HG02763 (cell line): ENCODE measurements at regions not wholly inside any gene's neighbourhood (a gene's known extent, or its start where the extent isn't known, plus 50 kb on each side); places are given as distances from the start of the nearest gene placed in this dataset.

Source experiments
- ATAC-seq: cut with Tn5 transposase; IDR thresholded peaks from one replicate; pipeline ENCODE4 v1.9.1; 2021; ENCODE audit warnings: mild to moderate bottlenecking, moderate library complexity; ENCODE audit not compliant: unreplicated experiment

DNA sequence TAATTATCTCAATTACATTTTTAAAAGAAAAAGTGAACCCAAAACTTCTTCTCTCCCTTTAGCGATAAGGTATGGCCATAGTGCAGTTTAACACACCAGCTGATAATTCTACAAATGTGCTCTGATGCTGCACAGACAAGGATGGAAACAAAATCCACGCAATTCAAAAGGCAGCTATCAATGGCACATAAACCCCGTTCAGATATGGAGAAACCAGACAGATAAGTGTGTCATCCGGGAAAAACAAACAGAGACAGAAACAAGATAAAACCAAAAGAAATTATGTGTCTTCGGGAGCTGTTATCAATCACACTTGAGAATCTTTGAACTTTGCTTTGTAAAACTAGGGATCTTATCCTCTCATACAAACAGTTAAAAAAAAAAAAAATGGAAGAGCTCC, 73.6 kb downstream of the SIPA1L2 start:
- ATAC-seq, result no peak

DNA sequence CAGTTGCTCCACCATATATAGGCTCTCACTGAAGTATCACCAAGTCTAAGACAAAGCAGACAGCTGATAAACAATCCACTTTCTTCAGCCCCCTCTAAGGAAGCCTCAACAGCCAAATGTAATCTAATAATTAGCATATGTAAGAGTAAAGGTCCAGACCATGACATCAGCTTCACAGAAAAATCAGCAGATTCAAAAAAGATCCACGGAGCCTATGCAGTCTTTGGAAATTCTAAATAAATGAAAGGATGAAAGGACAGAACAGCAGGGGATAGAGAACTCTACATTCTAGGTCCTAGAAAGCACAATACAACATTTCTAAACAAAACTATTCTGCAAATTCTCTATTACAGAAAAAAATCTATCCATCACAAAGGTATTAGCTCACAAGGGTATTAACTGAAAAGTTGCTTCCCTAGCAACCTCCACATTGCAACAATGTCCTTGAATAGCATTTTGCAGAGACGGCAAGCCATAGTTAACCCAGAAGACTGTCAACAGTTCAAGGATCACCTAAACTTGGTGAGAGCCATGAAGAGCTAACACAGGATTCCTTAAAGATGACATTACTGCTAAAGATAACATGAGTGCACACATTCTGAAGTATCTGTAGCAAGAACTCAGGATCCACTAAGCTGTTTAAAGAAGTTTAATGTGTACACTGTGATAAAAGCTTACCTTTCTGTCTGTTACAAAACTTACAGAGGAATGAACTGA, 74.3 kb downstream of the SIPA1L2 start:
- no peak for ATAC-seq

GRCh38 chr1:232554409-232554808, 75.5 kb downstream of the SIPA1L2 start:
- ATAC-seq, result no peak

DNA sequence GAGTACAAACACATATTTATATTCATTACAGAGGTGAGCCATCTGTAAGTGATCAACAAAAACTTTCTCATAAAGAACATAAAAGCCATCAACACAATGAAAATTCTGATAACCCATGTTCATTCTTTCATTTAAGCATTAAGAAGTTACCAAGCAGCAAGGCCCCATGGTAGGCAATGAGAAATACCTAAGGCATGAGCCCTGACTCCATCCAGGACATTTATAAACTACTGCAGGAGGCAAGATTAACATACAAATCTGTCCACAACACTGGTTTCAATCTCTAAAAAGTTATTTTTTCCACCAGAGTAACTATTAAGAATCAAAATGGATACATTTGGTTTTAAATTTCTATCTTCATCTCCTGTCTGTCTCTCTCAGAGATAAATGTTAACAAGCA, 76.1 kb downstream of the SIPA1L2 start:
- ATAC-seq, result no peak

DNA sequence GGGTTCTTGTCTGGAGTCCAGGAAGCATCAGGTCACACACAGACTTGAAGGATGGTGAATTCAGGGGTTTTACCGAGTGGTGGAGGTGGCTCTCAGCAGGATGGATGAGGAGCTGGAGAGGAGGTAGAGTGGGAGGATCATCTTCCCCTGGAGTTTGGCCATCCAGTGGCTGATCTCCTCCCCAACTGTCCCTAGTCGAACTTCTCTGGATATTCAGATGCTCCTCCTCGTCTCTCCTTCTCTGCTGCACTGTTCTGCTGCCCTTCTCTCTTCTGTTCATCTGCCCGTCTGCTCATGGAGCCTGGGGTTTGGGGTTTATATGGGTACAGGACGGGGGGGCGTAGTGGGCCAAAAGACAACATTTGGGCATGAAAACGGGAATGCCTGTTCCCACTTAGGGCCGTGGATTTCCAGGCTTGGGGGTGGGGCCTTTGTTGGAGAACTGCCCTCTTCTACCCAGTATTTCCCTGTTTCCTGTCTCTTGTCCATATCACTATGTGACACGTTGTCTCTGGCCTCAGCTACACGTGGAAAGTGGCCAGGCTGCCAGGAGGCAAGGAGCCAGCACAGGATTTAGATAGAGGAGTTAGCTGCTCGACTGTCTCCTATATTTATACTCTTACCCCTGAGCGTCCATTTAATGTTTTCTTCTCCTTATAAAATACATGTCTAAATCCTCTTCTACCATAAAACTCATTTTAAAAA, 76.7 kb downstream of the SIPA1L2 start:
- no peak for ATAC-seq

GRCh38 chr1:232551386-232551785, 78.5 kb downstream of the SIPA1L2 start:
- ATAC-seq, result no peak

DNA sequence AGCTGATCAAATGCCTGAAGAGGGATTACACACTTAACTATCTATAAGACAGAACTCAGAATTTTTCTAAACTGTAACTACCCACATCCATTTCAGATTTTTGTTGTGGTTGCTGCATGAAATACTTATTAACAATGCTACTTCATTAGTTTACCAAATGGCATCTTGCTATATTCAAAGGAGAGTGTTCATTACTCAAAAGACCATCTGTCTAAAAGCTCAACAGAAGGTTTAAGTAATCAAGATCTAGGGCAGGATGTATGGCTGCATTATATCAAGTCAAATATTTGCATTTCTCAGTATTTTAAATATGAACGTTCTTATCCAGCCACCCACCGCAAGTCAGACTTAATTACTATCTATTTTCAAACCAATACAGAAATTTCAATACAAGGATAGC, 79.9 kb downstream of the SIPA1L2 start:
- ATAC-seq, result no peak

DNA sequence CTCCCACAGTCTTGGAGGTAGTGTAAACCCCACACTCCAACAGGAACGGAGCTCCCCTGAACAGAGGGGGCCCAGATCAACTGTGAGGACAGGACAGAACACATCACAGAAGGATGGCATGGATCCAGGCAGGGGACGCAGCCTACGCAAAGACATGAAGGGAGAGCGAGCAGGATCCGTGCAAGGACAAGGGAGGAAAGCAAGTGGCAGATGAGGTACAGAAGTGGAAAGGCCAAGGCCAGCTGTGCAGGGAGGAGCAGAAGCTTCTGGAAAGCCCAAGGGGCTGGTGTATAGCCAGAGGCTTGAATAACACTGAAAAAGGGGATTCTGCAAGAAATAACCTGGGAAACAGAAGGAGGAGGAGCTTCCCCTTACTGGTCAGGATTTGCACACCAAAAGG, 81.2 kb downstream of the SIPA1L2 start:
- no peak for ATAC-seq

GRCh38 chr1:232547938-232548484, 81.9 kb downstream of the SIPA1L2 start:
- no peak for ATAC-seq

DNA sequence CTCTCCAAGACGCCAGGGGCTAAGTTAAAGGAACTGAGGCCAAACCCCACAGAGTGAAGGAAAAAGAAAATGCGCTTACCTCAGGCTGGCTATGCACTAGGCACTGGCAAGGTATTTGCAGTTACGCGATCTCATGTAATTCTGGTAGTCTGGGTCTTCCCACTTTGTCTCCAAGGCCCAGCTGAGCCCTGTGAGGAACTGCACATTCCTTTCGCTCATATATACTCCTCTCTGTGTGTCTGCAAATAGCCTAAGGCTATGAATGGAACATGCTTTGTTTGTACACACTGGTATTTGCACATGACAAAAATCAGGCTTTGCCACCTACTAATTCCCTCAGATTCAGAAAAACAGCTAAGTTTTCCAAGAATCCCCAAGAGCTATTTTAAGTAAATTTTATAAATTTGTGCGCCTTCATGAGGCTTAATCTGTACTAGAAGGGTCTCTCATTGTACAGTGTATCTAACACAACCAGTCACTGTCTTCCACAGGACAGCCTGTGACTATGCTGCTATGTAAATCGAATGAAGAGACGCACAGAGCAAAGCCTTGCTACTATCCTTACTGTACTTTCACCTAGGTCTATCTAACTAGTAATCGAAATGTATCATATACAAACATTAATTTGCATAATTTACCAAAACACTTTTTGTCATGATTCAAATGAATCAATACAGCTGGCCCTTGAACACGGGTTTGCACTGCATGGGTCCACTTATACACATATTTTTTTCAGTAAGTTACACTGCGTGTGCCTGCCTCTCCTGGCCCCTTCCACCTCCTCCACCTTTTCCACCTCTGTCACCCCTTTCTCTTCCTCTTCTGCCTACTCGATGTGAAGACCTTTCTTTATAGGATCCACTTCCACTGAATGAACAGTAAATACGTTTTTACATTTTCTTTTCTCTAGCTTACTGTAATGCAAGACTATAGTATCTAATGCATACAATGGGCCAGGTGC, 87.0 kb downstream of the SIPA1L2 start:
- no peak for ATAC-seq

- no peak for ATAC-seq
These were observed 91.0 kb downstream of the SIPA1L2 start for GRCh38 chr1:232538943-232539302.

- ATAC-seq, result no peak
These were observed 91.5 kb downstream of the SIPA1L2 start for GRCh38 chr1:232538224-232538942.

DNA sequence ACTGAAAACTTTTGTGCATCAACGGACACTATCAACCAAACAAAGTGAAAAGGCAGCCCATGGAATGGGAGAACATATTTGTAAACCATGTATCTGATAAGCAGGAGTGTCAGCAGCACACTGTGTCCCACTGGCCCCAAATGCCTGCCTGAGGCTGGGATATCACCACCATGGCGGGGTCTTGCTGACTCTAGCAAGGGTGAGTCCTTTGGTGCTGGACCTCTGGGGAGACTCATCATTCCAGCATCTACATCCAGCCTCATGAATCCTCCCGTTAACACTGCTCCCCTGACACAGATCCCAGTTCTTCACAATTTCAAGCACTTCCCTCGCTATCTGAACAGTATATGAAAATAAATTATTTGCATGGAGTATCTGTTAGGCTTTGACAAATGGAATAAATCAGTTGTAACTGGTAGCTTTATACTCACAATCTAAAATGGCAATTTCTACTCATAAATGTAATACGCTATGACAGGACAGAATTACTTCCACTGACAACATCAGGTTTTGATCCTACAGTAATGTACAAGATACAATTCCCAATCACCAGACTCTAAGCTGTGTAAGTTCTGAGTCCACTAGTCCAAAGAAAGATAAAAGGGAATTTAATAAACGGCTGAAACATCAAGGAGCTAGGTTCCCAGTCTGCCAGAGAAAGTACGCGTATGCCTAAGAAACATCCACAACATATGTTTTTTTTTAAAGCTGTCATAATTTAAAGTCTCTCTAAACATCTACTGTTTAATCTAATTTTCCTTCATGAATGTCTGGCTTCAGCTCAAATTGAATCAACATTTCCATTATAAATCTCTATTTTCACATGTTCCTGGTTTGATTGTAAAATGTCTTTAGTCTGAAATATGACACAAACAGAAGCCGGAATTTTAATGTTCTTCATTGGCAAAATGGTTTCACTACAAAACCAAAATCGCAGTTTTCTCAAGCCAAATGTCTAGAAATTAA, 95.1 kb downstream of the SIPA1L2 start:
- no peak for ATAC-seq

GRCh38 chr1:232533328-232533727, 96.6 kb downstream of the SIPA1L2 start:
- no peak for ATAC-seq

- no peak for ATAC-seq
These were observed 97.0 kb downstream of the SIPA1L2 start for GRCh38 chr1:232532901-232533300.

DNA sequence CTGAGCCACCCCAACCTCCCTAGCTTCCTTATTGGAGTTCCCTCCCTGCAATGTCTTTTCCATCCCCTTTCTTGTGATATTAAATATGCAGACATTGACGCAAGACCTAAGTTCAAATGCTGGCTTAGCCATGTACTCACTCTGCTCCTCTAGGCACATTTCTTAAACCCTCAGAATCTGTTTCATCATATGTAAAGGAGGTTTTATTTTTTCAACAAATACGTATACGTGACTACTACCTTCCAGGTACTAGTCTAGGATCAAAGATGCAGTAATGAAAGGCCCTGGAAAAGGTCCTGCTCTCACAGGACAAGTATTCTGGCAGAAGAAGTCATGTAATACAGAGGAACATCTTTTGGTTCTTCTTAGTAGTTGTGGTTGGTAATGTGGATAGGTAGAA, 98.6 kb downstream of the SIPA1L2 start:
- ATAC-seq, result no peak

GRCh38 chr1:232529747-232530146, 100.2 kb downstream of the SIPA1L2 start:
- ATAC-seq, result no peak

DNA sequence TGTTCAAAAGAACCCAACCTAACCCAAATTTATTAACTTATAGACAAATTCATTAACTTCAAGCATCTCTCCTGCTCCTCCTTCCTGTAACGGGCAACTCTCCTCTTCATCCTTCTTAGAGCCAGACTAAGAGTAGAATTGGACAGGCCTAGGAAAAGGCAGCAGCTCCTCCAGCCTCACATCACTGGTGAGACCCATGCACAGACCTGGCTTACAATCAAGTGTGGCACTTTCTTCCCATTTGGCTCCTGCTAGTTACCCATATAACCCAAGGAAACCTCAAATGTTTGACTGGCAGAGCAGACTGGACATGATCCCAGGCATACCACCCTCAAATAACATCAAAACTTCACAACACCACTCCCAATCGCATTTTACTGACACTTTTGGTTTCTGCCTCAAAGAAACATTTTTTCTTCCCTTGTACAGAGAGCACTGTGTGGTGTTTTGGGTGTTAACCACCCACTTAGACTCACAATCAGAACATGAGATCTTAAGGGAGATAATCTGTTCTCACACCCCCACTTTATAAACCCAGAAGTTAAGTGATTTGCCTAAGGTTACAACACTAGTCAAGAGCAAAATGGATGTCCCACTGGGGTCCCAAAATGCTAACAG, 101.4 kb downstream of the SIPA1L2 start:
- ATAC-seq, result no peak

- no peak for ATAC-seq
These were observed 105.9 kb downstream of the SIPA1L2 start for GRCh38 chr1:232524056-232524455.
